Endothelial cell of umbilical vein (primary cell): ENCODE measurements at regions not wholly inside any gene's neighbourhood (a gene's known extent, or its start where the extent isn't known, plus 50 kb on each side); places are given as distances from the start of the nearest gene placed in this dataset.

Experiments used
- BruUV-seq: library from RNA; stranded (reverse); fragments of 400-500 nt; replicated peaks from 2 replicates; lab custom pipeline; 2021; lab: Mats Ljungman, UMichigan
- CTCF ChIA-PET: fragments of 300-600, 350-600 bp; sonication (Branson Sonifier 250); formaldehyde crosslinking; loops from one replicate; lab custom pipeline; 2021; ENCODE audit warnings: antibody characterized with exemption, inconsistent platforms; lab: Charles Lee
- POLR2A ChIA-PET: fragments of 300-600, 350-600 bp; sonication (Branson Sonifier 250); formaldehyde crosslinking; loops from one replicate; lab custom pipeline; 2021; ENCODE audit warnings: antibody characterized with exemption, inconsistent platforms; lab: Charles Lee
- DNase-seq: peaks from one replicate; pipeline ENCODE4 v3.0.0-alpha.2; 2011; ENCODE audit warnings: low read depth, low spot score
- FAIRE-seq: peaks from 2 replicates; lab custom pipeline; 2011; peaks lifted over from hg19 to GRCh38; lab: Jason Lieb, UNC
- H2AFZ ChIP-seq: 2 replicates; pipeline ENCODE4 v1.6.0; 2012; ENCODE audit warnings: low read depth, low read length, control low read depth, inconsistent platforms
- H3K27ac ChIP-seq: 2 replicates; pipeline ENCODE4 v1.5.1; 2011; ENCODE audit warnings: low read depth, mild to moderate bottlenecking, control low read depth, low read length, moderate library complexity; ENCODE audit not compliant: insufficient read depth
- H3K27me3 ChIP-seq, 2 experiments: 2 replicates each; pipeline versions ENCODE4 v1.6.0 to v1.6.1; 2011; ENCODE audit warnings: low read length in 2 of 2, mixed read lengths in 1 of 2; ENCODE audit not compliant: control insufficient read depth in 2 of 2, insufficient read depth in 2 of 2
- H3K36me3 ChIP-seq, 2 experiments: 2 replicates in 1 of 2; 3 replicates in 1 of 2; pipeline ENCODE4 v1.5.1; 2011; ENCODE audit warnings: low read length in 2 of 2, mild to moderate bottlenecking in 1 of 2, moderate library complexity in 1 of 2; ENCODE audit not compliant: control insufficient read depth in 2 of 2, insufficient read depth in 2 of 2; ENCODE audit errors: extremely low read depth in 1 of 2
- H3K4me1 ChIP-seq: 3 replicates; pipeline ENCODE4 v1.5.1; 2011; ENCODE audit warnings: mild to moderate bottlenecking, low read length; ENCODE audit not compliant: control insufficient read depth, insufficient read depth; ENCODE audit errors: extremely low read depth
- H3K4me2 ChIP-seq: 2 replicates; pipeline ENCODE4 v1.6.1; 2011; ENCODE audit warnings: low read length, control low read depth, mixed read lengths; ENCODE audit not compliant: insufficient read depth
- H3K4me3 ChIP-seq, 3 experiments: fragments of 200-600 bp in 1 of 3; sonication (generic), shearing (Covaris generic) in 1 of 3; replicated peaks in 1 of 3; 2 replicates each; pipeline ENCODE4 v1.5.1; 2011 to 2016; ENCODE audit warnings: control low read depth in 3 of 3, low read length in 3 of 3, mild to moderate bottlenecking in 2 of 3, inconsistent platforms in 1 of 3, low read depth in 1 of 3, moderate library complexity in 1 of 3; ENCODE audit not compliant: insufficient read depth in 1 of 3
- H3K79me2 ChIP-seq: 2 replicates; pipeline ENCODE4 v1.6.0; 2012; ENCODE audit warnings: low read length, inconsistent platforms; ENCODE audit not compliant: control insufficient read depth, insufficient read depth
- H3K9ac ChIP-seq: replicated peaks from 2 replicates; pipeline ENCODE3; 2011; ENCODE audit warnings: low read length, control low read depth; ENCODE audit not compliant: insufficient read depth; ENCODE audit errors: extremely low read depth
- H3K9me1 ChIP-seq: replicated peaks from 3 replicates; pipeline ENCODE4 v1.6.0; 2011; ENCODE audit warnings: mild to moderate bottlenecking, low read length; ENCODE audit not compliant: control insufficient read depth, insufficient read depth; ENCODE audit errors: extremely low read depth
- H3K9me3 ChIP-seq: replicated peaks from 2 replicates; pipeline ENCODE4 v1.5.1; 2012; ENCODE audit warnings: low read length, inconsistent platforms; ENCODE audit not compliant: control insufficient read depth, insufficient read depth
- H4K20me1 ChIP-seq: replicated peaks from 2 replicates; pipeline ENCODE3; 2011; ENCODE audit warnings: mild to moderate bottlenecking, low read length; ENCODE audit not compliant: control insufficient read depth, insufficient read depth; ENCODE audit errors: extremely low read depth
- CTCF ChIP-seq, 2 donors: IDR thresholded peaks; 1 replicate in 1 of 2; 2 replicates in 1 of 2; pipeline ENCODE4 v1.5.1; 2011; ENCODE audit warnings: low read length in 2 of 2, mild to moderate bottlenecking in 2 of 2, moderate library complexity in 2 of 2, control low read depth in 1 of 2, inconsistent platforms in 1 of 2, low read depth in 1 of 2; ENCODE audit not compliant: insufficient read depth in 1 of 2; ENCODE audit errors: extremely low read depth in 1 of 2
- EZH2 ChIP-seq: IDR thresholded peaks from 2 replicates; pipeline ENCODE4 v1.6.1; 2012; ENCODE audit warnings: borderline replicate concordance, low read depth, mild to moderate bottlenecking, moderate library complexity, low read length, inconsistent platforms; ENCODE audit not compliant: severe bottlenecking
- FOS ChIP-seq: IDR thresholded peaks from 2 replicates; pipeline ENCODE4 v1.6.1; 2011; ENCODE audit warnings: mild to moderate bottlenecking, low read length, moderate library complexity, borderline replicate concordance; ENCODE audit not compliant: insufficient read depth
- GATA2 ChIP-seq: IDR thresholded peaks from 2 replicates; pipeline ENCODE4 v1.7.0; 2011; ENCODE audit warnings: low read depth, mild to moderate bottlenecking, moderate library complexity, mixed read lengths, low read length; ENCODE audit not compliant: insufficient read length, insufficient read depth
- JUN ChIP-seq: IDR thresholded peaks from 2 replicates; pipeline ENCODE4 v1.6.1; 2011; ENCODE audit warnings: borderline replicate concordance, low read depth; ENCODE audit not compliant: insufficient read length, insufficient read depth
- MAX ChIP-seq: IDR thresholded peaks from 2 replicates; pipeline ENCODE4 v1.6.1; 2011; ENCODE audit not compliant: insufficient read depth, insufficient read length
- MYC ChIP-seq: IDR thresholded peaks from one replicate; pipeline ENCODE4 v1.6.1; 2011; ENCODE audit warnings: mild to moderate bottlenecking, low read depth, low read length
- POLR2A ChIP-seq: IDR thresholded peaks from 2 replicates; pipeline ENCODE4 v1.6.1; 2012; ENCODE audit warnings: low read depth, mild to moderate bottlenecking, control low read depth, low read length
- POLR2AphosphoS5 ChIP-seq: IDR thresholded peaks from 2 replicates; pipeline ENCODE4 v1.6.1; 2012; ENCODE audit warnings: low read depth, mild to moderate bottlenecking, control low read depth, low read length, moderate library complexity; ENCODE audit not compliant: insufficient read depth
- dilution Hi-C: fragments of 300-500 bp; cut with MboI; formaldehyde crosslinking; loops from one replicate; pipeline ENCODE4 v1.15.0; 2019; ENCODE audit warnings: low sequenced_read_pairs; ENCODE audit not compliant: extremely low pct_ligation_motif_present
- intact Hi-C: fragments of 100-400 bp; cut with micrococcal nuclease; formaldehyde crosslinking; loops from one replicate; pipeline ENCODE4 v1.10.0; 2022

- FAIRE-seq = no peak
- POLR2A ChIA-PET = no interaction called here
- intact Hi-C loops = no loop called here
- no peak overlapping the region for H3K4me3 ChIP-seq
- no TSS peak for BruUV-seq
- H3K4me1 ChIP-seq = no peaks in the 10 kb centered on the region
- no peak overlapping the region for H3K4me2 ChIP-seq
- no peaks in the 10 kb centered on the region for H3K36me3 ChIP-seq
- dilution Hi-C loops = no loop called here
- H3K79me2 ChIP-seq = no peaks in the 10 kb centered on the region
- H3K27me3 ChIP-seq = peaks cover 0 to 2% of the 10 kb centered on the region in 2 experiments
- no peaks in the 10 kb centered on the region for H4K20me1 ChIP-seq
- CTCF ChIA-PET = no interaction called here
- no peak overlapping the region for H3K27ac ChIP-seq
- no peaks in the 10 kb centered on the region for H3K9me3 ChIP-seq
- no peak for DNase-seq
- no peaks in the 10 kb centered on the region for H3K9me1 ChIP-seq
- TF ChIP-seq MYC = no peak
- no peak for TF ChIP-seq EZH2
- no peak for TF ChIP-seq JUN
- TF ChIP-seq POLR2AphosphoS5 = no peak
- TF ChIP-seq POLR2A = no peak
- TF ChIP-seq MAX = no peak
- no peak overlapping the region for H3K9ac ChIP-seq
- no peak overlapping the region for H2AFZ ChIP-seq
Observed at GRCh38 chr11:119536801-119537200, 113.8 kb upstream of the THY1 start.

- H4K20me1 ChIP-seq = no peaks in the 10 kb centered on the region
- H3K36me3 ChIP-seq = no peaks in the 10 kb centered on the region
- DNase-seq = peak; percentile 43
- H3K79me2 ChIP-seq = no peaks in the 10 kb centered on the region
- no peaks in the 10 kb centered on the region for H3K4me1 ChIP-seq
- no TSS peak for BruUV-seq
- H3K27ac ChIP-seq = no peak overlapping the region
- peaks cover 0 to 2% of the 10 kb centered on the region in 2 experiments for H3K27me3 ChIP-seq
- H3K9me3 ChIP-seq = no peaks in the 10 kb centered on the region
- ChIA-PET POLR2A (no interaction called here), CTCF (interaction anchor here (0.6 to 1.3 kb wide), 10 partner anchors 9 to 574 kb away, joined by 3 to 5 read pairs (median 3); no protein-coding TSS in a partner anchor)
- intact Hi-C loops (loop anchor here (1.0 kb wide), 1 partner anchor 53 kb away; no protein-coding TSS in a partner anchor), dilution Hi-C loops (no loop called here)
- no peak overlapping the region for H3K4me2 ChIP-seq
- peak; percentile 62 for FAIRE-seq
- H3K4me3 ChIP-seq = no peak overlapping the region
- H3K9me1 ChIP-seq = no peaks in the 10 kb centered on the region
- no peak overlapping the region for H2AFZ ChIP-seq
- TF ChIP-seq POLR2AphosphoS5 (no peak), JUN (no peak), MYC (no peak), POLR2A (no peak), GATA2 (no peak), EZH2 (no peak), FOS (no peak), MAX (no peak), CTCF (IDR thresholded peaks at IDR 0.05; ENCODE audit: extremely low read depth in 1 of 2, insufficient read depth in 1 of 2, low read depth in 1 of 2, low read length in 2 of 2) (peak; percentile 88 to 90)
- H3K9ac ChIP-seq = no peak overlapping the region
Observed at GRCh38 chr11:119533921-119534736, 111.2 kb upstream of the THY1 start.
